NCI-H526 (cell line): ENCODE measurements at regions not wholly inside any gene's neighbourhood (a gene's known extent, or its start where the extent isn't known, plus 50 kb on each side); places are given as distances from the start of the nearest gene placed in this dataset.

Source experiments
- DNase-seq, 2 experiments: peaks; one replicate each; lab custom pipeline; 2025; lab: John Stamatoyannopoulos, UW

DNA sequence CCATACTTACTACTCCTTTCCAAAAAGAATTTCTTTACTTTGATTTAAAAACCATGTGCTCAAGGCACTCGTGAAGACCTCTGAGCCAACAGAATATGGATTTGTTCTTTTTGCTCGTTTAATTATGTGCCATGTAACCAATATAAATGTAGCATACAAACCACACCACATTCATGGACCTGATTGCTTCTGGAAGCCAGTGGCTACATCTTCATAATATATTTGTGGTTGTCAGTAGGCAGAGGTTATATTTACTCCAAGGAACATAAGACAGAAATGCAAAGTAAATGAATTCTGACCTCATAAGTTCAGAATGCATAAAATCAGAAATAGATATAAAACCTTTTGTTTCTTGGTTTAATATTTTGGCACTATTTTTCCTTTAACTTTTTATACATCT lies 373.0 kb downstream of the HDGFL1 start:
- DNase-seq, result no peak

DNA sequence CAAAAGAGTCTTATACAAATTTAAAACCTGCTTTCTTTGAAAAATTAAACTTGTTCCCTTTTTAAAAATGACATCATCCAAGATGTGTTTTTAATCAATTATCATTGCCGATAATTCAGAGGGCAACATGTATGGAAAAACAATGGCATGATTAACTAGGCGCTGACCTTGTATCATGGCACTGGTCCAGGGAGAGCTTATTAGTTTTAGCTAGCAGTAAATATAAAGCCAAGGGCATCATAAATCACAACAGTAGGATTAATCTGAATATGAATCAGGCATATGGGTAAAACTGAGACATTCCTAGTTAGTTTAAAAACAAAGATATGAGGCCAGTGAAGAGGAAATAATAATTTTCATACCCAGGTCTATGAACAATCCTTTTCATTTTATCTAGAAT lies 374.0 kb downstream of the HDGFL1 start:
- DNase-seq, result no peak

DNA sequence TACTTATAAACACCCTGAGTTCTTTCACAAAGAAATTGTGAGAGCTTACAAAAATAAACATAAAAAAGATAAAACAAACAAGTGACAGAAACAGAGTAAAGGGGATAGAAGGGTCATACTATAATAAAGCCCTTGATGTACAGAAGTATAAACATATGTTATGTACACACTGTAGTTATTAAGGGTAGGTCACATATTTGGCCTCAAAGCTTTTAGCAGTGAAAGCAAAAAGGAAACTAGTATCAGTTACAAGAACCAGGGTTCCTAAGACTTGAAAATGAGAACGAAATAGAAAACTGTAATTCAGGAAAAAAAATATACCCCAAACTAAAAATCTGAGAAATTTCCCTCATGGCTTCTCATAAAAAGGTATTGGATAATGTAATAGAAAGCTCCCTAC lies 380.6 kb downstream of the HDGFL1 start:
- no peak for DNase-seq

- no peak for DNase-seq
Measured at GRCh38 chr6:22952097-22952496, 382.7 kb downstream of the HDGFL1 start.

DNA sequence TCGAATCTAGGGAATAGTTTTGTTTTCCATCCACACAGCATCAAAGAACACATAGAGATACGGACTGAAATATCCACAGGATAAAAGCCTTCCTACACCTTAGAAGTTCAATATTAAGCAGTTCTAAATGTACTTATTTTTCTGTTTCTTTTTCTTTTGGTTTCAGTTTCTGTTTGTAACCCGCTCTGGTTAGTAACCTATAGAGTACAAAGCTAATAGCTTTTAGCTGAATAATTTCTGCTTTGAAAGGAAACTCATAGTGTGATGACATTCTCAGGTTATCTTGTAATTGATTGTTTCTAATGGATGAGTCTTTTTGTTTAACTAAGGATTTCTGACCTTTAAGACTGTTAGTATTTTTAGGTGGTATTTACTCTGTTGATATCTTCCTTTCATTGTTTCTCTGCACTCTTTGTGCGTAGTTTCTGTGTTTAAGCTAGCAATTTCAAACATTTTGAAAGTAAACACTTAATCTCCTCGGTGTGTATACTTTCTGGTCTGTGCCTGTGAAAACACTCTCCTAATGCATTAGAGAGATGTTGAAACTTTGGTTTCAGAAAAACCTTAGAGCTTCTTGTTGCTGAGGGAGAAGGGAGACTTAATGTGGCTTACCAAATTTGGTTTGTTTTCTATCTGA lies 385.5 kb downstream of the HDGFL1 start:
- DNase-seq, result no peak

- DNase-seq, result no peak
Measured at GRCh38 chr6:22956029-22956681, 386.8 kb downstream of the HDGFL1 start.

GRCh38 chr6:22958677-22959076 lies 389.3 kb downstream of the HDGFL1 start:
- DNase-seq, result no peak

- DNase-seq, result no peak
Measured at GRCh38 chr6:22959571-22959970, 390.2 kb downstream of the HDGFL1 start.

DNA sequence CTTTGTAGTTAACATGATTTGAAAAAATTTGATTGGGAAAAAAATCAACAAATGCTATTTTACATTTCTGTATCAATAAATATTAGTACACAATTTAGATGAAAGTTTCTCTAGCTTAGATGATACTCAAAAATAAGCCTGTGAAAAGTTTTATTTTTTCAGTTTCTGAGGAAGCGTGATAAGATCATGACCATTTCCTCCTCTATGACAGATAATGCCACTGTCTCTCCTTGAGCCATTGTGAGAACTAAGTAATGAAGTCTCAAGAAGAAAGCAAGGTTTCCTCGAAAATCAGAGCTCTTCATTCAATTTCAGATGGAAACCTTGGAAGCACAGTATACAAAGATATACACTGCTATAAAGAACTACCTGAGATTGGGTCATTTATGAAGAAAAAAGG lies 395.0 kb downstream of the HDGFL1 start:
- DNase-seq, result no peak

GRCh38 chr6:22965889-22966288 lies 396.5 kb downstream of the HDGFL1 start:
- DNase-seq, result peak; percentile 19 to 33

DNA sequence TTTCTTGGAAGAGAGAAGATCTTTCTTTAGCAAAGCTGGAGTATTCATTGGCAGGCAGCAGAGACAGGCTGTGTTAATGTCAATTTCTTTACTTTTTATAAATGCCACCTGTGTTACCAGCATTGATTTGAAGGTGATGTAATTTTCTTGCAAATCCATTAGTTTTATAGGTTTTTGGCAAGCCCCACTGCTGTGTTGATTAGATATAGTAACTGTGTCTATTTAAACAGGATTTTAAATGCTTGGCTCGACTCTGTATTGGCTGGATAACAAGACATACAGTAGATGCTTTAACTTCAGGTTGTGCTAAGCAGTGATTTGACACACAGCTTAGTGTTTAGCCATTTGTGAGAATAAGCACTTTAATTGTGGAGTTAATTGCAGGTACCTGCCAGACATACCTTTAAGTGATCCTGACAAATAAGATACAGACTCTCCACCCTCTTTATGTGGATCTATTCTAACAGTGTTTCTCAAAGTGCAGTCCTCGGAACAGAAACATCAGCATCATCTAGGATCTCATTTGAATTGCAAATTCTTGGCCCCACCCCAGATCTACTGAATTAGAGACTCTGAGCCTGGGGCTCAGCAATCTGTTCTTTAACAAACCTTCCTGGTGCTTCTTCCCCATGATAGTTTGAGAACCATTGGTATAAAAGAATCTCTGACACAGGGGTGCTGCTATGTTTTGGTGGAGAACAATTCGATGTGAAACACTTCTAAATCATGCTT lies 397.5 kb downstream of the HDGFL1 start:
- peak; percentile 0 to 34 for DNase-seq

GRCh38 chr6:22970004-22970403 lies 400.6 kb downstream of the HDGFL1 start:
- DNase-seq, result no peak

GRCh38 chr6:22972771-22973170 lies 403.4 kb downstream of the HDGFL1 start:
- DNase-seq, result no peak

GRCh38 chr6:22975079-22975478 lies 405.7 kb downstream of the HDGFL1 start:
- DNase-seq, result no peak

- no peak for DNase-seq
Measured at GRCh38 chr6:22980446-22980845, 411.1 kb downstream of the HDGFL1 start.

DNA sequence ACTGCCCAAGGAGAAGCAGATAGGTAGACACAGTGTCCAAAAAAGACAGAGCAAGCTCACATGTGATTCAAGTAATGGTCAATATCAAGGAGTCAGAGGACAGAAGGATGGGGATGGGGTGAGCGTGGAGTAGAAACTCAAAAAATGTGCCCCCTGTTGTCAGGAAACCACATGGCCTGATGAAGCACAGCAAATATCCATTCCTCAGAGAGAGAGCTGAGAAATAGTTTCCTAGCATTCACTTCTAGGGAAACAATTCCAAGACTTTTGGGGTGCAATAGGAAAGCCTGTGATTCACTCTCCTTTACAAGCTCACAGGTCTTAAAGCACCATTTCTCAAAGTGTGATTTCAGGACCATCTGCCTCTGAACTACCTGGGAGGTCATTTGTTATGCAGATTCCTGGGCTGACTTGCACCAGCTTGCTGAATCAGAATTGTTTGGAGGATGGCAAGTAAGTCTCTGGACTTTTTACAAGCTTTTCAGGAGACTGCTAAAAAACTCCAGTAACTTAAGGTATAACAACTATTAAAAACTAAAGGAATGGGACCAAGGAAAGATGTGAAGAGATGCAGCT lies 432.8 kb downstream of the HDGFL1 start:
- DNase-seq, result no peak

GRCh38 chr6:23003671-23004467 lies 434.5 kb downstream of the HDGFL1 start:
- DNase-seq, result no peak

DNA sequence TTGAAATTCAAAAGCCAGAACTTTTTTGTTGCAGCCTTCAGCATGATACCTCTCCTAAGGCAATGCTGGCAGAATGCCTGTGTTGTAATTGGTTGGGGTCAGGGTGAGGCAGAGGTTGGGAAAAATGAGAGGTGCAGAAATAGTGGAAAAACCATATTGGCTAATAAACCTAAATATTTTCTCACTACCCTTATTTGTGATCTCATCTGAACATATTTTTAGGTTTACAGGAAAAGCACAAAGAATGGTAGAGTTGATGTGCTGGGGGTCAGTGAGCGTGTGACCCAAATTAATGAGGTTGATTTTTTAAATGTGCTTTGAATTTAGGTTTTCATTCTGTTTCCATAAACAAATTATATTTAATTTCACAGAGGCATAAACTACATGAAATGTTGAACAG lies 437.3 kb downstream of the HDGFL1 start:
- DNase-seq, result no peak

- no peak for DNase-seq
Measured at GRCh38 chr6:23011615-23012014, 442.2 kb downstream of the HDGFL1 start.

DNA sequence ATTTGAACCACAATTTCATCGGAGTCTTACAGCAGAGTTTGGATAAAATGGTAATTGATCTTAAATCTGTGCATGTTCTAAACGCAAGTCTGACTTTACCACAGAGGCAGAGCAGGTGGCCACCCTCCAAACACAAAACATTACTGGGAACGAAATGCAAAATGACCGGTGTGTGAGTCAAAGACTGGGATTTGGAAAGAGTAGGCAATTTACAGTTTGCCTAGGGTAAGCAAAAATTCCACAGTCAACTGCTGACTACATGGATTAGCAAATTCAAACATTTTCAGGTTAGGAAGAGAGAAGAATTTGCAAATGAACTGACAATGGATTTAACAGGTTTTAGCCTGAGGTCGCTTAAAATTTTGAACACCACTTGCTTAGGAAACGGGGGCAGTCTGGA lies 444.4 kb downstream of the HDGFL1 start:
- no peak for DNase-seq

- DNase-seq, result no peak
Measured at GRCh38 chr6:23016696-23017095, 447.3 kb downstream of the HDGFL1 start.

GRCh38 chr6:23021487-23021886 lies 452.1 kb downstream of the HDGFL1 start:
- DNase-seq, result no peak
